ENCODE measurements at regions not wholly inside any gene's neighbourhood (a gene's known extent, or its start where the extent isn't known, plus 50 kb on each side); places are given as distances from the start of the nearest gene placed in this dataset.

GRCh38 chr9:737400-738120 lies 103.9 kb upstream of the DMRT1 start:
- H3K9me2 ChIP-seq (replicated peaks; ENCODE audit: low read depth, low read length), result no peaks in the 10 kb centered on the region
- H3K9me3 ChIP-seq (ENCODE audit: insufficient read depth, low read depth, low read length), result no peaks in the 10 kb centered on the region
- H4K20me1 ChIP-seq (ENCODE audit: insufficient read depth, low read length, poor library complexity, severe bottlenecking), result no peaks in the 10 kb centered on the region
- H3K36me3 ChIP-seq (ENCODE audit: insufficient read depth, low read length), result peaks cover 84% of the 10 kb centered on the region
- H3K4me1 ChIP-seq (ENCODE audit: insufficient read depth, low read length, poor library complexity, severe bottlenecking), result peaks cover 18% of the 10 kb centered on the region
- H3F3A ChIP-seq (ENCODE audit: low read depth), result no peaks in the 10 kb centered on the region
- no peak overlapping the region for H3K4me3 ChIP-seq (ENCODE audit: low read length, poor library complexity, severe bottlenecking)
- no peaks in the 10 kb centered on the region for H3K27me3 ChIP-seq (ENCODE audit: insufficient read depth, low read length, poor library complexity, severe bottlenecking)
- no peak for TF ChIP-seq CTCF (conservative IDR thresholded peaks at IDR 0.05; ENCODE audit: low read length)
- TF ChIP-seq EZH2phosphoT487 (IDR thresholded peaks at IDR 0.05; ENCODE audit: borderline replicate concordance), result no peak
- H3K4me2 ChIP-seq (ENCODE audit: low read depth, low read length, poor library complexity, severe bottlenecking), result no peak overlapping the region
- H2AFZ ChIP-seq (ENCODE audit: low read length), result no peak overlapping the region
- H3K79me2 ChIP-seq (ENCODE audit: insufficient read depth, low read length), result peaks cover 38% of the 10 kb centered on the region; the same call in 1 of the 2 replicates
- H3K9ac ChIP-seq (ENCODE audit: low read depth, low read length, poor library complexity, severe bottlenecking), result no peak overlapping the region

GRCh38 chr9:738209-738915 lies 103.1 kb upstream of the DMRT1 start:
- no peaks in the 10 kb centered on the region for H4K20me1 ChIP-seq (ENCODE audit: insufficient read depth, low read length, poor library complexity, severe bottlenecking)
- H3K36me3 ChIP-seq (ENCODE audit: insufficient read depth, low read length), result peaks cover 84% of the 10 kb centered on the region
- no peak overlapping the region for H3K9ac ChIP-seq (ENCODE audit: low read depth, low read length, poor library complexity, severe bottlenecking)
- H3K9me3 ChIP-seq (ENCODE audit: insufficient read depth, low read depth, low read length), result no peaks in the 10 kb centered on the region
- no peak overlapping the region for H3K4me2 ChIP-seq (ENCODE audit: low read depth, low read length, poor library complexity, severe bottlenecking)
- no peaks in the 10 kb centered on the region for H3F3A ChIP-seq (ENCODE audit: low read depth)
- H3K27me3 ChIP-seq (ENCODE audit: insufficient read depth, low read length, poor library complexity, severe bottlenecking), result no peaks in the 10 kb centered on the region
- TF ChIP-seq EZH2phosphoT487 (IDR thresholded peaks at IDR 0.05; ENCODE audit: borderline replicate concordance) (no peak), CTCF (conservative IDR thresholded peaks at IDR 0.05; ENCODE audit: low read length) (no peak)
- peaks cover 42% of the 10 kb centered on the region; the same call in 1 of the 2 replicates for H3K79me2 ChIP-seq (ENCODE audit: insufficient read depth, low read length)
- no peaks in the 10 kb centered on the region for H3K9me2 ChIP-seq (replicated peaks; ENCODE audit: low read depth, low read length)
- no peak overlapping the region for H3K4me3 ChIP-seq (ENCODE audit: low read length, poor library complexity, severe bottlenecking)
- no peak overlapping the region for H2AFZ ChIP-seq (ENCODE audit: low read length)
- peaks cover 18% of the 10 kb centered on the region for H3K4me1 ChIP-seq (ENCODE audit: insufficient read depth, low read length, poor library complexity, severe bottlenecking)

GRCh38 chr9:739362-739761 lies 102.1 kb upstream of the DMRT1 start:
- Histone ChIP-seq H2AFZ (ENCODE audit: low read length) (no peak overlapping the region), H3K27me3 (ENCODE audit: insufficient read depth, low read length, poor library complexity, severe bottlenecking) (no peaks in the 10 kb centered on the region), H3K9me2 (replicated peaks; ENCODE audit: low read depth, low read length) (no peaks in the 10 kb centered on the region), H3K79me2 (ENCODE audit: insufficient read depth, low read length) (peaks cover 45% of the 10 kb centered on the region; the same call in 1 of the 2 replicates), H3K9me3 (ENCODE audit: insufficient read depth, low read depth, low read length) (no peaks in the 10 kb centered on the region), H4K20me1 (ENCODE audit: insufficient read depth, low read length, poor library complexity, severe bottlenecking) (no peaks in the 10 kb centered on the region), H3K4me3 (ENCODE audit: low read length, poor library complexity, severe bottlenecking) (no peak overlapping the region), H3F3A (ENCODE audit: low read depth) (no peaks in the 10 kb centered on the region), H3K9ac (ENCODE audit: low read depth, low read length, poor library complexity, severe bottlenecking) (no peak overlapping the region), H3K4me1 (ENCODE audit: insufficient read depth, low read length, poor library complexity, severe bottlenecking) (peaks cover 25% of the 10 kb centered on the region), H3K36me3 (ENCODE audit: insufficient read depth, low read length) (peaks cover 91% of the 10 kb centered on the region), H3K4me2 (ENCODE audit: low read depth, low read length, poor library complexity, severe bottlenecking) (no peak overlapping the region)
- no peak for TF ChIP-seq EZH2phosphoT487 (IDR thresholded peaks at IDR 0.05; ENCODE audit: borderline replicate concordance)
